Gastroesophageal sphincter (tissue), 4 donors: ENCODE measurements at regions not wholly inside any gene's neighbourhood (a gene's known extent, or its start where the extent isn't known, plus 50 kb on each side); places are given as distances from the start of the nearest gene placed in this dataset.
"Not testable (repeated sequence)": the region's sequence is repeated elsewhere in the genome, so short reads cannot be mapped to it uniquely, and the experiment has no call there.

Experiments used
- ATAC-seq: fragments of 150-250 bp; one replicate; pipeline ENCODE4 v1.9.1; 2016; ENCODE audit warnings: mild to moderate bottlenecking, moderate library complexity
- H3K27ac ChIP-seq, 4 donors: fragments of 200-600 bp; sonication (generic) in 3 of 4; 1 replicate in 3 of 4; 2 replicates in 1 of 4; pipeline ENCODE4 v1.5.1; 2016 to 2019
- H3K27me3 ChIP-seq: fragments of 200-600 bp; sonication (generic); one replicate; pipeline ENCODE4 v1.5.1; 2019
- H3K36me3 ChIP-seq, 2 donors: fragments of 200-600 bp; sonication (generic); one replicate each; pipeline ENCODE4 v1.5.1; 2019; ENCODE audit warnings: control low read depth in 1 of 2
- H3K4me1 ChIP-seq, 3 donors: fragments of 200-600 bp; sonication (generic); 1 replicate in 2 of 3; 2 replicates in 1 of 3; pipeline ENCODE4 v1.5.1; 2016 to 2019; ENCODE audit warnings: control low read depth in 2 of 3
- H3K4me3 ChIP-seq, 2 donors: fragments of 200-600 bp; sonication (generic); one replicate each; pipeline ENCODE4 v1.5.1; 2019; ENCODE audit warnings: mild to moderate bottlenecking in 1 of 2, moderate library complexity in 1 of 2
- H3K9me3 ChIP-seq, 3 donors: fragments of 200-600 bp; sonication (generic); one replicate each; pipeline ENCODE4 v1.5.1; 2017 to 2019; ENCODE audit warnings: control low read depth in 2 of 3
- CTCF ChIP-seq, 4 experiments: fragments of 200-600 bp in 2 of 4; fragments of 450-650 bp in 2 of 4; sonication (generic) in 1 of 4; IDR thresholded peaks; one replicate each; pipeline ENCODE4 v1.5.1; 2017 to 2019; ENCODE audit warnings: antibody characterized with exemption in 4 of 4, mild to moderate bottlenecking in 2 of 4, moderate library complexity in 2 of 4
- EP300 ChIP-seq: sonication (generic); formaldehyde crosslinking; IDR thresholded peaks from one replicate; pipeline ENCODE4 v1.6.1; 2017; ENCODE audit warnings: antibody characterized with exemption, mild to moderate bottlenecking
- POLR2A ChIP-seq, 2 donors: fragments of 450-650 bp; IDR thresholded peaks; one replicate each; pipeline ENCODE4 v1.6.1; 2017; ENCODE audit warnings: antibody characterized with exemption in 2 of 2, mild to moderate bottlenecking in 2 of 2, moderate library complexity in 1 of 2
- POLR2AphosphoS5 ChIP-seq: sonication (generic); formaldehyde crosslinking; IDR thresholded peaks from one replicate; pipeline ENCODE4 v1.6.1; 2017; ENCODE audit warnings: antibody characterized with exemption
- WGBS, 2 donors: methylation state at CpG; one replicate each; pipeline ENCODE4 v1.1.5; 2018; ENCODE audit warnings: low coverage in 1 of 2; 5-methylcytosine and 5-hydroxymethylcytosine counted together

- not testable (repeated sequence) for H3K27me3 ChIP-seq, H3K4me3 ChIP-seq, H3K36me3 ChIP-seq, H3K27ac ChIP-seq, H3K4me1 ChIP-seq, H3K9me3 ChIP-seq, ATAC-seq
- 54 to 73% methylated on average over 2 of the region's 2 CpGs for WGBS, 2 donors
Observed at GRCh38 chr11:89654669-89655068, 55.4 kb upstream of the TRIM77 start.

GRCh38 chr11:89658767-89659166 is 51.3 kb upstream of the TRIM77 start:
- not testable (repeated sequence) for H3K9me3 ChIP-seq, H3K4me3 ChIP-seq, ATAC-seq, H3K36me3 ChIP-seq, H3K27ac ChIP-seq, H3K4me1 ChIP-seq, H3K27me3 ChIP-seq

- WGBS, 2 donors: 67 to 89% methylated on average over 1 to 2 of the region's 2 CpGs
- H3K27ac ChIP-seq, H3K9me3 ChIP-seq, H3K4me1 ChIP-seq, H3K4me3 ChIP-seq, H3K36me3 ChIP-seq, H3K27me3 ChIP-seq, ATAC-seq: not testable (repeated sequence)
Observed at GRCh38 chr11:89659414-89659813, 50.7 kb upstream of the TRIM77 start.

- H3K4me1 ChIP-seq: no peaks in the 10 kb centered on the region
- H3K36me3 ChIP-seq: no peaks in the 10 kb centered on the region
- H3K27me3 ChIP-seq: no peaks in the 10 kb centered on the region
- no peak overlapping the region for H3K27ac ChIP-seq
- no peak for ATAC-seq
- no peak overlapping the region for H3K4me3 ChIP-seq
- TF ChIP-seq POLR2AphosphoS5 (no peak), EP300 (no peak), CTCF (IDR thresholded peaks at IDR 0.05) (no peak), POLR2A (IDR thresholded peaks at IDR 0.05) (no peak)
- H3K9me3 ChIP-seq: no peaks in the 10 kb centered on the region
Observed at GRCh38 chr11:89660234-89660633, 49.9 kb upstream of the TRIM77 start.
